ENCODE measurements at regions not wholly inside any gene's neighbourhood (a gene's known extent, or its start where the extent isn't known, plus 50 kb on each side); places are given as distances from the start of the nearest gene placed in this dataset.

GRCh38 chr21:22961258-22961657 lies 1963.0 kb downstream of the NCAM2 start:
- Mint-ChIP-seq H3K9me3 (peaks cover 39% of the 10 kb centered on the region), H3K4me3 (ENCODE audit: low read depth) (no peak overlapping the region), H3K36me3 (ENCODE audit: low read depth) (no peaks in the 10 kb centered on the region), H3K27ac (no peak overlapping the region), H3K27me3 (ENCODE audit: low read depth) (no peaks in the 10 kb centered on the region), H3K4me1 (ENCODE audit: low read depth) (no peaks in the 10 kb centered on the region)
- DNase-seq (ENCODE audit: low spot score) = no peak
- intact Hi-C loops (cut with micrococcal nuclease) = no loop called here

GRCh38 chr21:22965455-22966135 lies 1967.4 kb downstream of the NCAM2 start:
- peaks cover 21% of the 10 kb centered on the region for H3K9me3 Mint-ChIP-seq
- H3K27ac Mint-ChIP-seq = no peak overlapping the region
- intact Hi-C loops (cut with micrococcal nuclease) = no loop called here
- no peak for DNase-seq (ENCODE audit: low spot score)
- no peaks in the 10 kb centered on the region for H3K4me1 Mint-ChIP-seq (ENCODE audit: low read depth)
- H3K4me3 Mint-ChIP-seq (ENCODE audit: low read depth) = no peak overlapping the region
- H3K27me3 Mint-ChIP-seq (ENCODE audit: low read depth) = no peaks in the 10 kb centered on the region
- no peaks in the 10 kb centered on the region for H3K36me3 Mint-ChIP-seq (ENCODE audit: low read depth)

- H3K4me1 Mint-ChIP-seq (ENCODE audit: low read depth) = no peaks in the 10 kb centered on the region
- H3K27ac Mint-ChIP-seq = no peak overlapping the region
- no peak overlapping the region for H3K4me3 Mint-ChIP-seq (ENCODE audit: low read depth)
- no peak for DNase-seq (ENCODE audit: low spot score)
- H3K9me3 Mint-ChIP-seq = peaks cover 28% of the 10 kb centered on the region
- intact Hi-C loops (cut with micrococcal nuclease) = no loop called here
- no peaks in the 10 kb centered on the region for H3K27me3 Mint-ChIP-seq (ENCODE audit: low read depth)
- H3K36me3 Mint-ChIP-seq (ENCODE audit: low read depth) = no peaks in the 10 kb centered on the region
Measured at GRCh38 chr21:22981819-22982218, 1983.6 kb downstream of the NCAM2 start.

DNA sequence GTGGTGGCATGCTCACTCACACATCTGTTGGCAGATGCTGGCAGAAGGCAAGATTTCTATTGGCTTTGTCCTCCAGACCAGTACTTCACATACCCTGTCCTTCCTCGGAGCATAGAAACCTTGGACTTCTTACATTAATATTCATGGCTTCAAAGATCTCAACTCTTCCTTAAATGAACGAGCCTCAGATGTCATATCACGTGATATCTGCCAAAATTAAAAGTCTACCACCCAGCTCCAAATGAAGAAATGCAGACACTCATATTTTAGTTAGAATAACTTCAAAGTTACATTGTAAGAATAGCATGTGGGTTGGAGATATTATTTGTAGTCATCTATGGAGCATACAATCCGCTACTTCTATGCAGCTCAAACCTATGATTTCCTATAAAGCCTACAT lies 1994.9 kb downstream of the NCAM2 start:
- Mint-ChIP-seq H3K27ac (no peak overlapping the region), H3K4me3 (ENCODE audit: low read depth) (no peak overlapping the region), H3K4me1 (ENCODE audit: low read depth) (no peaks in the 10 kb centered on the region), H3K9me3 (peaks cover 34% of the 10 kb centered on the region), H3K36me3 (ENCODE audit: low read depth) (no peaks in the 10 kb centered on the region), H3K27me3 (ENCODE audit: low read depth) (no peaks in the 10 kb centered on the region)
- intact Hi-C loops (cut with micrococcal nuclease) = no loop called here
- DNase-seq (ENCODE audit: low spot score) = no peak

GRCh38 chr21:22993822-22994574 lies 1995.8 kb downstream of the NCAM2 start:
- H3K27ac Mint-ChIP-seq = no peak overlapping the region
- H3K4me3 Mint-ChIP-seq (ENCODE audit: low read depth) = no peak overlapping the region
- peaks cover 32% of the 10 kb centered on the region for H3K9me3 Mint-ChIP-seq
- no peaks in the 10 kb centered on the region for H3K36me3 Mint-ChIP-seq (ENCODE audit: low read depth)
- no peaks in the 10 kb centered on the region for H3K4me1 Mint-ChIP-seq (ENCODE audit: low read depth)
- no peaks in the 10 kb centered on the region for H3K27me3 Mint-ChIP-seq (ENCODE audit: low read depth)
- no peak for DNase-seq (ENCODE audit: low spot score)
- intact Hi-C loops (cut with micrococcal nuclease) = no loop called here

GRCh38 chr21:23003951-23004350 lies 2005.7 kb downstream of the NCAM2 start:
- Mint-ChIP-seq H3K27me3 (ENCODE audit: low read depth) (no peaks in the 10 kb centered on the region), H3K36me3 (ENCODE audit: low read depth) (no peaks in the 10 kb centered on the region), H3K9me3 (peaks cover 5% of the 10 kb centered on the region), H3K4me3 (ENCODE audit: low read depth) (no peak overlapping the region), H3K27ac (no peak overlapping the region), H3K4me1 (ENCODE audit: low read depth) (no peaks in the 10 kb centered on the region)
- intact Hi-C loops (cut with micrococcal nuclease) = no loop called here
- no peak for DNase-seq (ENCODE audit: low spot score)

GRCh38 chr21:23008601-23009202 lies 2010.5 kb downstream of the NCAM2 start:
- no peak for DNase-seq (ENCODE audit: low spot score)
- H3K27ac Mint-ChIP-seq = no peak overlapping the region
- no peaks in the 10 kb centered on the region for H3K36me3 Mint-ChIP-seq (ENCODE audit: low read depth)
- H3K9me3 Mint-ChIP-seq = peaks cover 5% of the 10 kb centered on the region
- no peaks in the 10 kb centered on the region for H3K27me3 Mint-ChIP-seq (ENCODE audit: low read depth)
- no peaks in the 10 kb centered on the region for H3K4me1 Mint-ChIP-seq (ENCODE audit: low read depth)
- intact Hi-C loops (cut with micrococcal nuclease) = no loop called here
- H3K4me3 Mint-ChIP-seq (ENCODE audit: low read depth) = no peak overlapping the region

- Mint-ChIP-seq H3K4me1 (ENCODE audit: low read depth) (no peaks in the 10 kb centered on the region), H3K27ac (no peak overlapping the region), H3K4me3 (ENCODE audit: low read depth) (no peak overlapping the region), H3K27me3 (ENCODE audit: low read depth) (no peaks in the 10 kb centered on the region), H3K36me3 (ENCODE audit: low read depth) (no peaks in the 10 kb centered on the region), H3K9me3 (no peaks in the 10 kb centered on the region)
- no peak for DNase-seq (ENCODE audit: low spot score)
- intact Hi-C loops (cut with micrococcal nuclease) = no loop called here
Measured at GRCh38 chr21:23009360-23009759, 2011.2 kb downstream of the NCAM2 start.

DNA sequence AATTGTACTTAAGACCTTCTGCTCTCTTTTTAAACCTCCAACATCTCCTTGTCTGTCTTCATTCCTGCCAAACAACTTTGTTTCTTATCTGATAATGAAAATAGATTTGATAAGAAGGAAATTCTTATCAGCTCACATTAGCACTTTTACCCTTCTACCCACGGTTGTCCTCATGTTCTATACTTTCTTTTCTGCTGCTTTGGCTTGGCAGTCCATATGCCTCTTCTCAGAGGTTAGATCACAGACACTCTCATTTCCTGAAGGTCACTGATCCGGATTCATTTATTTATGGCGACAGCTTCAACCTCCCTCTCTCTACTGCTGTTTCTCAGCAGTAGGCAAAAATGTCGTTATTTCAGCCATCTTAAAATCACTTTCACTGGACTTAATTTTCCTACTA lies 2015.8 kb downstream of the NCAM2 start:
- intact Hi-C loops (cut with micrococcal nuclease) = no loop called here
- H3K27me3 Mint-ChIP-seq (ENCODE audit: low read depth) = no peaks in the 10 kb centered on the region
- no peaks in the 10 kb centered on the region for H3K36me3 Mint-ChIP-seq (ENCODE audit: low read depth)
- H3K4me3 Mint-ChIP-seq (ENCODE audit: low read depth) = no peak overlapping the region
- no peak overlapping the region for H3K27ac Mint-ChIP-seq
- DNase-seq (ENCODE audit: low spot score) = no peak
- H3K9me3 Mint-ChIP-seq = no peaks in the 10 kb centered on the region
- H3K4me1 Mint-ChIP-seq (ENCODE audit: low read depth) = no peaks in the 10 kb centered on the region

DNA sequence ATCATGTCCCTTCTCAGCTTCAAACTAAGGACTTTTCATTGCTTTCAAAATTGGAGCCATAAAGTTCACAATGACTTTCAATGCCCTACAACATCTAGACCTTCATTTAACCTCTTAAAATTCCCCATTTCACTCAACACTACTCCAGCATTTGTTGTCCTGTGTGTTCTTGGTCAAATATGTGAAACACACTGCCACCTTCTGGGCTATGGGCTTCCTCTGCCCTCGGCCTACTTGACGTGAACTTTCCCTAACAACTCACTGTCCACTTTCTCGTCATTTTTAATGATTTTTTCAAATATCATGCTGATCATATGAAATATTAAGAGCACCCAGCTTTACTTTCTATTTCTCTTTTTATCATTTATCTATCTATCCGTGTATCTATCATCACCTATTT lies 2018.4 kb downstream of the NCAM2 start:
- H3K4me1 Mint-ChIP-seq (ENCODE audit: low read depth) = no peaks in the 10 kb centered on the region
- H3K9me3 Mint-ChIP-seq = peaks cover 4% of the 10 kb centered on the region
- intact Hi-C loops (cut with micrococcal nuclease) = no loop called here
- no peak overlapping the region for H3K4me3 Mint-ChIP-seq (ENCODE audit: low read depth)
- no peaks in the 10 kb centered on the region for H3K36me3 Mint-ChIP-seq (ENCODE audit: low read depth)
- H3K27ac Mint-ChIP-seq = no peak overlapping the region
- DNase-seq (ENCODE audit: low spot score) = no peak
- H3K27me3 Mint-ChIP-seq (ENCODE audit: low read depth) = no peaks in the 10 kb centered on the region

- Mint-ChIP-seq H3K27ac (no peak overlapping the region), H3K27me3 (ENCODE audit: low read depth) (no peaks in the 10 kb centered on the region), H3K36me3 (ENCODE audit: low read depth) (no peaks in the 10 kb centered on the region), H3K4me3 (ENCODE audit: low read depth) (no peak overlapping the region), H3K9me3 (peaks cover 7% of the 10 kb centered on the region), H3K4me1 (ENCODE audit: low read depth) (no peaks in the 10 kb centered on the region)
- no peak for DNase-seq (ENCODE audit: low spot score)
- intact Hi-C loops (cut with micrococcal nuclease) = no loop called here
Measured at GRCh38 chr21:23017989-23018388, 2019.8 kb downstream of the NCAM2 start.

- H3K27ac Mint-ChIP-seq = no peak overlapping the region
- intact Hi-C loops (cut with micrococcal nuclease) = no loop called here
- no peak overlapping the region for H3K4me3 Mint-ChIP-seq (ENCODE audit: low read depth)
- no peaks in the 10 kb centered on the region for H3K4me1 Mint-ChIP-seq (ENCODE audit: low read depth)
- DNase-seq (ENCODE audit: low spot score) = no peak
- H3K9me3 Mint-ChIP-seq = peaks cover 9% of the 10 kb centered on the region
- no peaks in the 10 kb centered on the region for H3K27me3 Mint-ChIP-seq (ENCODE audit: low read depth)
- no peaks in the 10 kb centered on the region for H3K36me3 Mint-ChIP-seq (ENCODE audit: low read depth)
Measured at GRCh38 chr21:23020969-23021368, 2022.8 kb downstream of the NCAM2 start.

GRCh38 chr21:23021481-23021880 lies 2023.3 kb downstream of the NCAM2 start:
- Mint-ChIP-seq H3K4me1 (ENCODE audit: low read depth) (no peaks in the 10 kb centered on the region), H3K27ac (no peak overlapping the region), H3K4me3 (ENCODE audit: low read depth) (no peak overlapping the region), H3K27me3 (ENCODE audit: low read depth) (no peaks in the 10 kb centered on the region), H3K36me3 (ENCODE audit: low read depth) (no peaks in the 10 kb centered on the region), H3K9me3 (peaks cover 9% of the 10 kb centered on the region)
- intact Hi-C loops (cut with micrococcal nuclease) = no loop called here
- no peak for DNase-seq (ENCODE audit: low spot score)
